ENCODE measurements at regions not wholly inside any gene's neighbourhood (a gene's known extent, or its start where the extent isn't known, plus 50 kb on each side); places are given as distances from the start of the nearest gene placed in this dataset.

GRCh38 chr10:126754966-126755365, 84.5 kb upstream of the C10orf90 start:
- TF ChIP-seq CTCF (IDR thresholded peaks at IDR 0.05) (no peak), POLR2A (IDR thresholded peaks at IDR 0.05) (no peak), POLR2AphosphoS5 (IDR thresholded peaks at IDR 0.05) (no peak)

Measured in prostate gland (tissue), 2 donors.